NCI-H1048 (cell line): ENCODE measurements at regions not wholly inside any gene's neighbourhood (a gene's known extent, or its start where the extent isn't known, plus 50 kb on each side); places are given as distances from the start of the nearest gene placed in this dataset.

Experiments
- DNase-seq: peaks from one replicate; lab custom pipeline; 2025; lab: John Stamatoyannopoulos, UW

GRCh38 chr6:18963439-18963838 is 576.3 kb downstream of the RNF144B start:
- DNase-seq: no peak

- DNase-seq: no peak
These were observed 586.1 kb downstream of the RNF144B start for GRCh38 chr6:18973251-18973650.

- DNase-seq: no peak
These were observed 588.9 kb downstream of the RNF144B start for GRCh38 chr6:18976091-18976490.

- DNase-seq: no peak
These were observed 589.8 kb downstream of the RNF144B start for GRCh38 chr6:18976966-18977365.

GRCh38 chr6:18978337-18979128 is 591.4 kb downstream of the RNF144B start:
- DNase-seq: no peak

- no peak for DNase-seq
These were observed 597.9 kb downstream of the RNF144B start for GRCh38 chr6:18985061-18985460.

- no peak for DNase-seq
These were observed 598.8 kb downstream of the RNF144B start for GRCh38 chr6:18985996-18986395.

GRCh38 chr6:18988636-18989035 is 601.5 kb downstream of the RNF144B start:
- DNase-seq: no peak

- peak; percentile 37 for DNase-seq
These were observed 603.2 kb downstream of the RNF144B start for GRCh38 chr6:18990059-18990978.

GRCh38 chr6:18997375-18997826 is 610.3 kb downstream of the RNF144B start:
- DNase-seq: no peak

- DNase-seq: no peak
These were observed 615.9 kb downstream of the RNF144B start for GRCh38 chr6:19002976-19003560.

- DNase-seq: no peak
These were observed 617.0 kb downstream of the RNF144B start for GRCh38 chr6:19004176-19004575.

- DNase-seq: no peak
These were observed 622.6 kb downstream of the RNF144B start for GRCh38 chr6:19009769-19010168.

GRCh38 chr6:19013026-19013705 is 626.0 kb downstream of the RNF144B start:
- DNase-seq: no peak

GRCh38 chr6:19024737-19025136 is 637.6 kb downstream of the RNF144B start:
- no peak for DNase-seq

- no peak for DNase-seq
These were observed 641.1 kb downstream of the RNF144B start for GRCh38 chr6:19028201-19028600.

- DNase-seq: no peak
These were observed 645.6 kb downstream of the RNF144B start for GRCh38 chr6:19032591-19033295.

- no peak for DNase-seq
These were observed 646.5 kb downstream of the RNF144B start for GRCh38 chr6:19033683-19034082.

- DNase-seq: no peak
These were observed 647.8 kb downstream of the RNF144B start for GRCh38 chr6:19034986-19035385.

GRCh38 chr6:19035461-19036195 is 648.5 kb downstream of the RNF144B start:
- DNase-seq: no peak

- no peak for DNase-seq
These were observed 649.0 kb downstream of the RNF144B start for GRCh38 chr6:19036196-19036555.
